Retinal pigment epithelial cell (primary cell): ENCODE measurements at regions not wholly inside any gene's neighbourhood (a gene's known extent, or its start where the extent isn't known, plus 50 kb on each side); places are given as distances from the start of the nearest gene placed in this dataset.

ENCODE experiments used
- DNase-seq: peaks from one replicate; pipeline ENCODE4 v3.0.0-alpha.2; 2010; ENCODE audit warnings: low read depth
- H3K4me3 ChIP-seq: 2 replicates; pipeline ENCODE4 v1.5.1; 2011; ENCODE audit warnings: mild to moderate bottlenecking, low read length, control low read depth, moderate library complexity
- TF ChIP-seq, protein P1 (sequence below): conservative IDR thresholded peaks from 2 replicates; pipeline ENCODE4 v1.5.1; 2011; ENCODE audit warnings: low read depth, low read length, control low read depth, inconsistent platforms

DNA sequence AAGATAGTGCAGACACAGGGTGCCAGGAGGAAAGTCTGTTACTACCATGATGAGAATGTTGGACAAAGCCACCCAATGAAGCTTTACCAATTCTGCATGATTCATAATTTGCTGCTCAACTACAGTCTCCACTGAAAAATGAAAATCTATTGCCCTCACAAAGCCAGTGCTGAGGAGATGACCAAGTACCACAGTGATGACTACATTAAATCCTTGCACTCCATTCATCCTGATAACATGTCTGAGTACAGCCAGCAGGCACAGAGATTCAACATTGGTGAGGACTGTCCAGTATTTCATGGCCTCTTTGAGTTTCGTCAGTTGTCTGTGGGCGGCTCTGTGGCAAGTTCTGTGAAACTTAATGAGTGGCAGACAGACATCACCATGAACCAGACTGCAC, 144.0 kb downstream of the PLCE1 start:
- DNase-seq = no peak
- TF ChIP-seq, protein P1, sequence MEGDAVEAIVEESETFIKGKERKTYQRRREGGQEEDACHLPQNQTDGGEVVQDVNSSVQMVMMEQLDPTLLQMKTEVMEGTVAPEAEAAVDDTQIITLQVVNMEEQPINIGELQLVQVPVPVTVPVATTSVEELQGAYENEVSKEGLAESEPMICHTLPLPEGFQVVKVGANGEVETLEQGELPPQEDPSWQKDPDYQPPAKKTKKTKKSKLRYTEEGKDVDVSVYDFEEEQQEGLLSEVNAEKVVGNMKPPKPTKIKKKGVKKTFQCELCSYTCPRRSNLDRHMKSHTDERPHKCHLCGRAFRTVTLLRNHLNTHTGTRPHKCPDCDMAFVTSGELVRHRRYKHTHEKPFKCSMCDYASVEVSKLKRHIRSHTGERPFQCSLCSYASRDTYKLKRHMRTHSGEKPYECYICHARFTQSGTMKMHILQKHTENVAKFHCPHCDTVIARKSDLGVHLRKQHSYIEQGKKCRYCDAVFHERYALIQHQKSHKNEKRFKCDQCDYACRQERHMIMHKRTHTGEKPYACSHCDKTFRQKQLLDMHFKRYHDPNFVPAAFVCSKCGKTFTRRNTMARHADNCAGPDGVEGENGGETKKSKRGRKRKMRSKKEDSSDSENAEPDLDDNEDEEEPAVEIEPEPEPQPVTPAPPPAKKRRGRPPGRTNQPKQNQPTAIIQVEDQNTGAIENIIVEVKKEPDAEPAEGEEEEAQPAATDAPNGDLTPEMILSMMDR = no peak
- H3K4me3 ChIP-seq = no peak overlapping the region

DNA sequence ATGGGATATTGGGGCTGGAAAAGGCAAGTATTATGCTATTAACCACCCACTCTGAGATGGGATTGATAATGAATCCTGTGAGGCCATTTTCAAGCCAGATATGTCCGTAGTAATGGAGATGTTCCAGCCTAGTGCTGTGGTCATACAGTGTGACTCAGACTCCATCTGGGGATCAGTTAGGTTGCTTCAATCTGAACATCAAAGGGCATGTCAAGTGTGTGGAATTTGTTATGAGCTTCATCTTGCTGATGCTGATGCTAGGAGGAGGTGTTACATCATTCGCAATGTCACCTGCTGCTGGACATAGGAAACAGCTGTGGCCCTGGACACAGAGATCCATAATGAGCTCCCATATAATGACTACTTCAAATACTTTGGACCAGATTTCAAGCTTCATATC, 144.7 kb downstream of the PLCE1 start:
- TF ChIP-seq, protein P1 = no peak
- no peak for DNase-seq
- H3K4me3 ChIP-seq = no peak overlapping the region

DNA sequence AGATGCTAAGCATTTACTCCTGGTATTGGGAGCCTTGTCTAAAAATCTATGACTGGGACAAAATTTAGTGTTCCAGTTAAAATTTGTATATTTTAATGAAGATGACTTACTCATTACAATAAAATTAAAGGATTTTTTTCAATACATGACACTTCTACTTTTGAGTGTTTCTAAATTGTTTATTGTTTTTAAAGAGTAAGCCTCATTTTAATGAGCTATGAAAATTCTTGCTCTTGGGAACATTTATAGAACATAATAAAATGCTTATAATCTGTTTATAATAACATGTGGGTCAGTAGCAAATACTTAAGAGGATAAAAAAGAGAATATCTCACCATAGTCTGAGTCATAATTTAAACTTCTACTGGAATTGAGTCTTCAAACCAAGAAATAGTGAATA, 149.5 kb downstream of the PLCE1 start:
- TF ChIP-seq, protein P1 = no peak
- H3K4me3 ChIP-seq = no peak overlapping the region
- no peak for DNase-seq

DNA sequence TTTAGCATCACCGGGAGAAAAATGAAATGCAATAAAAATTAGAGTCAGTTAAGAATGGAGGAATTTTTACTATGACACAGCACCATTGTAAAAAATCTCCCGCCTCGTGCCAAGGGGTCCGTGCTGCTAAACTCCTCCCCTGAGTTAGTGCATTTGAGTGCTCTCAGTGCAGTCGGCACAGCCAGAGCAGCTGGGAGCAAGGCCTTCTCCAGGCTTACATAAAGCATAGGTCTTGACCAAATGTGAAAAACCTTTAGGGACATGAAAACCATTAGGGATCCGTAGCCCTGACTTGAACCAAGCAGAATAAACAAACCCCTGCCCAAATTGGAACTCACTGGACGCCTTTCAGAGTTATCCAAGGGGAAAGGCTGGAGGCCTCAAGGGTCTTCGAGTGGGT, 152.6 kb downstream of the PLCE1 start:
- no peak for DNase-seq
- H3K4me3 ChIP-seq = no peak overlapping the region
- TF ChIP-seq, protein P1 = no peak

DNA sequence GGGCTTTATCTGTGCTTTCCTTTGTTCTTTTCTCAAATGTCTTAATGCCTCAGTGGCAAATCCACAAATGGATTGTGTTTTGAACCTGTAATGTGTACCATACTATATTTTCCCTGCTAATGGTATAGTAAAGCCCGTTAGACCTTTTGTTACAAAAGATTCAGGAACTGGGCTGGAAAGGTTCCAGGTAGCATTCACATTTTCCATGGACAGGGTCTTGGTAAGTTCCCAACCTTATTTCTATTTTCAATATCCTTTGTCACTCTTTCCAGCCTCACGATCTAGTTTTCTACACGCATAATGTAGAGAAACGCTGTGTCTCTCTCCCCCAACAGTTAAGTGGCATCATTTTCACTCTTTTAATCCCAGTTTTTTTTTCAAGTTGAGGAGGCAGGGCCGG, 153.0 kb downstream of the PLCE1 start:
- DNase-seq = no peak
- H3K4me3 ChIP-seq = no peak overlapping the region
- TF ChIP-seq, protein P1 = no peak

DNA sequence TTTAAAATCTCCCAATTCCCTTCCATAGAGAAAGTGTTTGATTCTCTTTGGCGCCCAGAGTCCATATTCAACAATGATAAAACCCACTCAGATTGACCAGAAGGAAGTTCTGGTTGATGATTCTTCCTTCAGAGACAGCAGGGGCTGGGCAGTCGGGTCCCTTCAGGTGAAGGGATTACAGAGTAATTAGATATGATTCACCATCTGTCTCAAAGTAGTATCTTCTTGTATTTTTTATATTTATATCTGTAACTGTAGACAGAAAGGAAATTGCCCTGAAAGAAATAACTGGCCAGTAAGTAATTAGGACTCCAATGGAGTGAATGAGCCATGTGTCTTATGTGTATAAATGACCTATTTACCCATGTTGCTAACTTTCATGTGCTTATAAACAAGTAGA, 156.0 kb downstream of the PLCE1 start:
- DNase-seq = no peak
- TF ChIP-seq, protein P1 = no peak
- no peak overlapping the region for H3K4me3 ChIP-seq

DNA sequence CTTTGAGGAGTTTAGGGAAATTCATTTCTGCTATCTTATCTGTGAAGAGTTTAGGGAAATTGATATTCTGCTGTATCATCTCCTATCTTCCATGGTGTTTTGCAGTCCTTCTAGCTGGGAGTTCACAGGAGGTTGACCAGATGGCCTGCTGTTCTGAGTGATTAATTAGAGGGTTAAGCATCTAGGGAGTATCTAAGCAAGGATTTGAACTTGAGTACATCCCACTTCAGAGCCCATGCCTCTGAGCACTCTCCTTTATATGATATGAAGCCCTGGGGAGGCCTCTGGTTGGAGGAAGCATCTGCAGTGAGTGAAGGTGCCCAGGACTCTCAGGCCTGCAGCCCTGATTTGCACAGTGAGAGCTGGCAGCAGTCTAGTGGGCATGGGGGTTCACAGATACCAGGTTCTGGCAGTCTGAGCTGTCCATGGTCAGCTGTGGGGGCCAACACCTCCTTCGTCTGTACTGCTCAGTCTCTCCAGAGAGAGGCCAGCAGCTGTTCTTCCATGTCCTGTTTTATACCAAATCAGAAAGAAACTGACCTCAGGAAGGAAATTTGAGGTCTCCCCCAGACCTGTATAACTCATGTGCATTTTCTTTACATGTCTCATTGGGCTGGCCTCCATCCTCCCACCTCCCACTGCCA, 156.9 kb downstream of the PLCE1 start:
- H3K4me3 ChIP-seq = no peak overlapping the region
- TF ChIP-seq, protein P1 = no peak
- DNase-seq = no peak
